ENCODE measurements at regions not wholly inside any gene's neighbourhood (a gene's known extent, or its start where the extent isn't known, plus 50 kb on each side); places are given as distances from the start of the nearest gene placed in this dataset.

DNA sequence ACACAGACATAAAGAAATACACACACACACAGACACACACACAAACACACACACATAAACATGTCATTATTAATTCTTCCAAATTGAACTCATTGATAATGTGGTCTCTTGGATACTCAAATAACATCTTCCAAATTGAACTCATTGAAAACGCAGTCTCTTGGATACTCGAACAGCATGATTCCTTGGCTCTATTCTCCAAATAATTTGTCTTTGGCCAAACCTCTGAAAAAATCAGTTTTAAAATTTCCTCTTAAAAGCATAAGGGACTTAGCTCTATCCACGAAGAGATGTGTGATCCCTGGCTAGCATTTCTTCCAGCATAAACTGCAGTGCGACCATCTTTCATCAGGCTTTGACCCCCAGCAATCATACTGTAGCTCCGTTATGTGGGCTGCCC lies 296.6 kb downstream of the IRX2 start:
- Histone ChIP-seq H3K9ac (ENCODE audit: low read depth, low read length) (no peak overlapping the region), H3K27ac (ENCODE audit: low read depth, low read length) (no peak overlapping the region), H3K27me3 (ENCODE audit: control insufficient read depth, insufficient read depth, low read length) (no peaks in the 10 kb centered on the region), H3K4me1 (ENCODE audit: control insufficient read depth, insufficient read depth, low read length) (no peaks in the 10 kb centered on the region), H3K4me3 (ENCODE audit: low read depth, low read length) (no peak overlapping the region), H3K36me3 (ENCODE audit: control insufficient read depth, insufficient read depth, low read length) (no peaks in the 10 kb centered on the region), H3K9me3 (ENCODE audit: control insufficient read depth, insufficient read depth, low read length) (no peaks in the 10 kb centered on the region)

DNA sequence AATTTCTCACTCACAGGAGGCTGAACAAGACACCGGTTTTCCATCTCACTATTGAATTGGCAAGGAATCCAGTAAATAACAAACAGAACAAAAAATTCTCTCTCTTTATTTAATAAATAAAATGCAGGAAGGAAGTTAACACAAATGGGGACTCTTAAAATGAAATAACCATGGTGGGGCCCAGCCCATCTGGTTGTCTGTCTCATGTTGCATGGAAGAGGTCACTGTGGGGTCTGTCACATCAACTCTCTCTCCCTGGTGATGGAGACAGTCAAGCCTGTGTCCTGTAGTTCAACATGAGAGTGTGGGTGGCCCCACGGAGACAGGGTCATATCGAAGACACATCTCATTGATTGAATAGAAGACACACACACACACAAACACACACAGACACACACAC lies 297.7 kb downstream of the IRX2 start:
- no peaks in the 10 kb centered on the region for H3K36me3 ChIP-seq (ENCODE audit: control insufficient read depth, insufficient read depth, low read length)
- H3K9ac ChIP-seq (ENCODE audit: low read depth, low read length): no peak overlapping the region
- H3K9me3 ChIP-seq (ENCODE audit: control insufficient read depth, insufficient read depth, low read length): no peaks in the 10 kb centered on the region
- no peaks in the 10 kb centered on the region for H3K27me3 ChIP-seq (ENCODE audit: control insufficient read depth, insufficient read depth, low read length)
- H3K4me1 ChIP-seq (ENCODE audit: control insufficient read depth, insufficient read depth, low read length): no peaks in the 10 kb centered on the region
- no peak overlapping the region for H3K27ac ChIP-seq (ENCODE audit: low read depth, low read length)
- no peak overlapping the region for H3K4me3 ChIP-seq (ENCODE audit: low read depth, low read length)

DNA sequence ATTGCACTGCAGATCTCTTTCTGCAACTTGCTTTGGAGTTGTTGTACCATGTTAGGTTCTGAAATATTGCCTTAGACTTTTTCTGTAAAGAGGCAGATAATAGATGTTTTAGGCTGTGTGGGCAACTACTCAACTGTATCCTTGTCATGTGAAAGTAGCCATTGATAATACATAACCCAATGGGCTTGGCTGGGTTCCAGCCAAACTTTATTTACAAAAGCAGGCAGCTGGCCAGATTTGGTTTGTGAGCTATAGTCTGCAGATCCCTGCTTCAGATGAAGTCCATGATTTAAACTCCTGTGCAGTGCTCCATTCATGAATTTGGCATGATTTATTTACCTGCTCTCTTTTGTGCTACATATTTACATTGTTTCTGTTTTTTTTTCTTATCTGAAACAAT lies 300.4 kb downstream of the IRX2 start:
- no peaks in the 10 kb centered on the region for H3K36me3 ChIP-seq (ENCODE audit: control insufficient read depth, insufficient read depth, low read length)
- no peaks in the 10 kb centered on the region for H3K27me3 ChIP-seq (ENCODE audit: control insufficient read depth, insufficient read depth, low read length)
- H3K27ac ChIP-seq (ENCODE audit: low read depth, low read length): no peak overlapping the region

DNA sequence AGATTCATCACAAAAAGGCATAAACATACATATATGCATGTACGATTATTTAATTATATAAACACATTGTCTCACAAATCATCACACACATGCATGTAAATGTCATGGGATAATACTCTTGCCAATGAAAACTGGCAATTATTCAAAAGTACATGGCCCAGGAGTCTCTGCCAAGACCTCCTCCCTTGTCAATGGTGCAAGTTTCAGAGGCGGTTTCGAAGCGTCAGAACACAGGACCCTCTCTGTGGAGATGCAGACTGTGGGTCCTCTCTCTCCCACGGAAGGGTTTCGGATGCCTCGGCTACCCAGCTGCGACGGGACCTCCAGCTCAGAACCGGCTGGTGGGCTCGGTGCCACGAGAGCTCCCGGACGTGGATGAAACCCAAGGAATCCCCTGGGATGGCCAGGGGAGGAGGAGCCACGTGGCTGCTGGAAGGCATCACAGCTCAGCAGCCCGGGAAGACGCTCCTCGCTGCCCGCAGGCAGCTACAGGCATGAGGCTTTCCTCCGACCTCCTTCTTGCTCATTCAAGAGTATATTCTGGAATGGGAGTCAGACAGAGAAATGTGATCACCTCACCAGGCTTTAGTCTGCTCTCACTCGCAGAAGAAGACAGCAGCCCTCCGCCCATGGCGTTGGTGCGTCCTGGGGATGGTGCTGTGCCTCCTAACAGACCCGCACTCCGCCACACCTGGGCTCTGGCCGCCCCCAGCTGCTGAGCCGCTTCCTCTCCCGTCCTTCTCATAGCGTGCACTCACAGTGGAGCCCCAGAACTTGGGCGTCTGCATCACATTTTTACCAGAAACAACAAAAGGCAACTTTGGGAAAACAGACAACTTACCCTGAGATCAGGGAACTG lies 308.8 kb downstream of the IRX2 start:
- no peaks in the 10 kb centered on the region for H3K4me1 ChIP-seq (ENCODE audit: control insufficient read depth, insufficient read depth, low read length)
- H3K27ac ChIP-seq (ENCODE audit: low read depth, low read length): no peak overlapping the region
- H3K36me3 ChIP-seq (ENCODE audit: control insufficient read depth, insufficient read depth, low read length): no peaks in the 10 kb centered on the region
- no peaks in the 10 kb centered on the region for H3K27me3 ChIP-seq (ENCODE audit: control insufficient read depth, insufficient read depth, low read length)
- H3K4me3 ChIP-seq (ENCODE audit: low read depth, low read length): no peak overlapping the region
- no peak overlapping the region for H3K9ac ChIP-seq (ENCODE audit: low read depth, low read length)
- H3K9me3 ChIP-seq (ENCODE audit: control insufficient read depth, insufficient read depth, low read length): peaks cover 3% of the 10 kb centered on the region; the same call in 1 of the 2 replicates

More for the DNA sequence above, 300.4 kb downstream of the IRX2 start:
- Histone ChIP-seq H3K9me3 (ENCODE audit: control insufficient read depth, insufficient read depth, low read length) (no peaks in the 10 kb centered on the region), H3K4me1 (ENCODE audit: control insufficient read depth, insufficient read depth, low read length) (no peaks in the 10 kb centered on the region), H3K4me3 (ENCODE audit: low read depth, low read length) (no peak overlapping the region), H3K9ac (ENCODE audit: low read depth, low read length) (no peak overlapping the region)

DNA sequence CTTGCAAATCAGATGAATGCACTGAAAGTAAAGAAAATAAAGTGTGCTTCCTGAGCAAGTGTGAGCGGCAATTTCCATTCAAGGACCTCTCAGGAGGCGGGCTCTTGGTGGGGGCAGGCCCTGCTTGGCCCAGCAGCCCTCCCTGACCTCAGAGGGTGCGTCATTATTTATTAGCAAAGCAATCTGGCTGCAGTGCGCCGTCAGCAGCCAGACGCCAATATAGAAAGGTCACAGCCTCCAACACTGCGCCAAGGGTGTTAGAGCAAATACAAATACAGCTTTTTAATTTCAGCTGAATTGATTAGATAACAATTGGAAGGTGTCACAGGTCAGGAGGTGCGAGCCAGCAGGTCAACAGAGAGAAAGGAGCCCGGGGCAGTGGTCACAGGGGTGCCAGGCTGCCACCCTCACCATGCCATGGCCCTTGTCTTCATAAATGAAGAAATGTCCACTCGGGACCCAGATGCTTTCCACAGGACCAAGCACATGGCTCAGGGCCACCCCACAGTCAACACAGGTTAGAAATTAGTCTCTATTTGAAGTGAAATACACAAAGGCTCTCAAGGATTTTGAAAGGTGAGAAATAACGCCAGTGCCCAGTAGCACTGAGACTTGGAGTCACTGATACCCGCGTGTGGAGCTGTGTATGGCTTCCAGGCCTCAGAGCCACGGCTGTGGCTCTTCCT lies 309.8 kb downstream of the IRX2 start:
- Histone ChIP-seq H3K9ac (ENCODE audit: low read depth, low read length) (no peak overlapping the region), H3K27me3 (ENCODE audit: control insufficient read depth, insufficient read depth, low read length) (no peaks in the 10 kb centered on the region), H3K27ac (ENCODE audit: low read depth, low read length) (no peak overlapping the region), H3K4me1 (ENCODE audit: control insufficient read depth, insufficient read depth, low read length) (no peaks in the 10 kb centered on the region), H3K36me3 (ENCODE audit: control insufficient read depth, insufficient read depth, low read length) (no peaks in the 10 kb centered on the region), H3K4me3 (ENCODE audit: low read depth, low read length) (no peak overlapping the region), H3K9me3 (ENCODE audit: control insufficient read depth, insufficient read depth, low read length) (peaks cover 3% of the 10 kb centered on the region; the same call in 1 of the 2 replicates)

DNA sequence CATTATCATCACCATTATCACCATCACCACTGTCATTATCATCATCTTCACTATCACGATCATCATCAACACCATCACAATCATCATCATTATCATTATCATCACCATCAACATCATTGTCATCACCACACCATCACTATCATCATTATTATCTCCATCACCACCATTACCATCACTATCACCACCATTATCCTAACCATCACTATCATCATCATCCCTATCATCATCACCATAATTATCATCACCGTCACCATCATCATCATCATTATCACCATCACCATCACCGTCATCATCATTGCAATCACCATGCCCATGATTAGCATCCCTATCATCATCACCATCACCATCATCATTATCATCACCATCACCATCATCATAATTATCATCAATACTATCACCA lies 311.9 kb downstream of the IRX2 start:
- no peak overlapping the region for H3K4me3 ChIP-seq (ENCODE audit: low read depth, low read length)
- H3K27me3 ChIP-seq (ENCODE audit: control insufficient read depth, insufficient read depth, low read length): no peaks in the 10 kb centered on the region
- peaks cover 7% of the 10 kb centered on the region; the same call in 1 of the 2 replicates for H3K9me3 ChIP-seq (ENCODE audit: control insufficient read depth, insufficient read depth, low read length)
- H3K27ac ChIP-seq (ENCODE audit: low read depth, low read length): no peak overlapping the region
- no peaks in the 10 kb centered on the region for H3K4me1 ChIP-seq (ENCODE audit: control insufficient read depth, insufficient read depth, low read length)
- H3K9ac ChIP-seq (ENCODE audit: low read depth, low read length): no peak overlapping the region
- no peaks in the 10 kb centered on the region for H3K36me3 ChIP-seq (ENCODE audit: control insufficient read depth, insufficient read depth, low read length)

DNA sequence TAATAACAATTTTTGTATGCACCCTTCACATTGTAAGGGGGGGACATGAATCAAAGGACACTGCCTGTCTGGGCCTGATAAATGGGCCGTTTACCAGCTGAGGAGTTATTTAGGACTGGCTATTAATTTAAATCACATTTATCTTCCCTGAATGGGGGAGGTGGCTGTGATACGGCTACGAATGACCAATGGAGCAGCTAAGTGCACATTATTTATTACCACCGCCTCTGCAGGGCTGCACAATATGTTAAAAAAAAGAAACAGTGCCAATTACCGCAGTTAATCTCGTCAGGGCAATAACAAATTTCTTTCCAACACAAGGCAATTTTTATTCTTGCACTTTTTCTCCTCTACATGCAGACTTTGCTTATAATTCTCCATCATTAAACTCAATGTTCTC lies 318.4 kb downstream of the IRX2 start:
- Histone ChIP-seq H3K27ac (ENCODE audit: low read depth, low read length) (no peak overlapping the region), H3K36me3 (ENCODE audit: control insufficient read depth, insufficient read depth, low read length) (no peaks in the 10 kb centered on the region), H3K27me3 (ENCODE audit: control insufficient read depth, insufficient read depth, low read length) (no peaks in the 10 kb centered on the region), H3K4me3 (ENCODE audit: low read depth, low read length) (no peak overlapping the region), H3K9me3 (ENCODE audit: control insufficient read depth, insufficient read depth, low read length) (peaks cover 43% of the 10 kb centered on the region), H3K9ac (ENCODE audit: low read depth, low read length) (no peak overlapping the region), H3K4me1 (ENCODE audit: control insufficient read depth, insufficient read depth, low read length) (no peaks in the 10 kb centered on the region)

DNA sequence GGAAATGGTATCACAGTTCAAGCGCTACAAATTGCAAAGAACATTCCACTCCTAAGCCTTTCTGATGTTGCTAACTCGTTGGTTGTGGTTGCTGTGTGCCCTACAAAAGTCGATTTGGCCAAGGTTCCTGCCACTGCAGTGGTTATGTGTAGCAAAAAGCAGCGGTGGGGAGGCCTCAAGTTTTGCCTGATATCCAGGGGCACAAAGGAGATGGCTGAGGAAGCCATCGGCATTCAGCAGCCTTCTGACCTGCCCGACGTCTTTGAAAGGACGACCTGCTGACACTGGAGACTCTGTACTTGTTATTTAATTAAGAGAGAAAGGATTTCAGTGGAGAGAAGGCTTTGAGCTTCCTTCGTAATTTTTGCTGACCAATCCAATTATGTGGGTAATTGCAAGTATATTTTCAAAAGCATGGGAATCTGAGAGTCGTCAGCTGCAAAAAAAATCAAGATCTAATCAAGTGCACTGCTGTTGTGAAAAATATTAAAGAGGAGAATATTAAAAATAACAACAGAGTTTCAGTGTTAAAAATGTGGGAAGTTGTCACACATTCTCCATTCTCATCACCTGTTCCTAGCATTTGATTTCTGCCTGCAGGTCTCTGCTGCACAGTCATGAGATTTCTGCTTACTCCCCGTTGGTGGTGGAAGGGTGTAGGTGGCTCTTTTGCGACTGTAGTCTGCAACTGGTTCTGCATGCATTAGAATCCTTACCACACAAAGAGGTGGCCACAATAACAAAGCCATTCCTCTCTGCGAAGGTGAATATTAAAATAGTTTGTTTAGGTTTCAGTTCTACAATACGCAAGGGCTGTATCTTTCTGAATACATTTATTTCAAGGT lies 319.2 kb downstream of the IRX2 start:
- Histone ChIP-seq H3K36me3 (ENCODE audit: control insufficient read depth, insufficient read depth, low read length) (no peaks in the 10 kb centered on the region), H3K9ac (ENCODE audit: low read depth, low read length) (no peak overlapping the region), H3K27ac (ENCODE audit: low read depth, low read length) (no peak overlapping the region), H3K9me3 (ENCODE audit: control insufficient read depth, insufficient read depth, low read length) (peaks cover 43% of the 10 kb centered on the region), H3K4me3 (ENCODE audit: low read depth, low read length) (no peak overlapping the region), H3K4me1 (ENCODE audit: control insufficient read depth, insufficient read depth, low read length) (no peaks in the 10 kb centered on the region), H3K27me3 (ENCODE audit: control insufficient read depth, insufficient read depth, low read length) (no peaks in the 10 kb centered on the region)

DNA sequence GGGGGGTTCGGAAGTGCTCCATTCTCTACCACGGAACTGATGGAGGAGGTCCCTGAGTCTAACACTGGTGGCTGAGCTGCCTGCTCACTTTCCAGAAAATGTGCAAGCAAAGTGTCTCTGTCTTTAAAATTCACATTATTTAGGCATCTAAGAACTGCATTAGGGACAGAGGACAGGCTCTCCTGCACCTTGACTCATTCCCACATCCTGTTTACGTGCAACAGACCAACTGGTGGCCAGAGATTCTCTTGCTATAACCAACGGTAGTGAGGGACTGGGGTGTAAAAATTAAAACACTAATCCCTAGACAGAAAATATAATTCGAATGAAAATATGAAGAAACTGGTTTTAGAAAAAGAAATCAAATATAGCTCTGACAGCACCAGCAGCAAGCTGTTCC lies 320.9 kb downstream of the IRX2 start:
- H3K4me3 ChIP-seq (ENCODE audit: low read depth, low read length): no peak overlapping the region
- H3K9me3 ChIP-seq (ENCODE audit: control insufficient read depth, insufficient read depth, low read length): peaks cover 44% of the 10 kb centered on the region
- no peaks in the 10 kb centered on the region for H3K36me3 ChIP-seq (ENCODE audit: control insufficient read depth, insufficient read depth, low read length)
- H3K27me3 ChIP-seq (ENCODE audit: control insufficient read depth, insufficient read depth, low read length): no peaks in the 10 kb centered on the region
- no peaks in the 10 kb centered on the region for H3K4me1 ChIP-seq (ENCODE audit: control insufficient read depth, insufficient read depth, low read length)
- no peak overlapping the region for H3K27ac ChIP-seq (ENCODE audit: low read depth, low read length)
- H3K9ac ChIP-seq (ENCODE audit: low read depth, low read length): no peak overlapping the region

DNA sequence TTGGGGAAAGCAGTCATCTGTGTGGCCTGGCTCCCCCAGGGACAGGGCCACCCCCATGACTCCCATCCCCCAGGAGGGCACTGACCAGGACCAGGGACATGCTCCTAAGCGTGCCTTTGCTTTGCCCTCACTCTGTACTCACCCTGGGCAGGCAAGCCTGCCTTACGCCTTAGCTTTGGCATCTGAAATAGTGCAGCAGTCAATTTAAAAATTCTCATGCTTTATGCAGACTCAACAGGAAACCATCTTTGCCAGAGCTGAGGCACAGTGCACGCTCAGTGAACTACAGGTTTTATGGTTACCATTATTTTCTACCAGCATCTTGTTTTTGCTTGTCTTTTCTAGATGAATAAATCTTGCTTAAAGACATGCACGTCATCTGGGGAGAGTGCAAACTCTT lies 323.5 kb downstream of the IRX2 start:
- Histone ChIP-seq H3K4me3 (ENCODE audit: low read depth, low read length) (no peak overlapping the region), H3K9me3 (ENCODE audit: control insufficient read depth, insufficient read depth, low read length) (peaks cover 53% of the 10 kb centered on the region), H3K27me3 (ENCODE audit: control insufficient read depth, insufficient read depth, low read length) (no peaks in the 10 kb centered on the region), H3K4me1 (ENCODE audit: control insufficient read depth, insufficient read depth, low read length) (no peaks in the 10 kb centered on the region), H3K27ac (ENCODE audit: low read depth, low read length) (no peak overlapping the region), H3K36me3 (ENCODE audit: control insufficient read depth, insufficient read depth, low read length) (no peaks in the 10 kb centered on the region), H3K9ac (ENCODE audit: low read depth, low read length) (no peak overlapping the region)
